HL-60 (cell line): ENCODE measurements at regions not wholly inside any gene's neighbourhood (a gene's known extent, or its start where the extent isn't known, plus 50 kb on each side); places are given as distances from the start of the nearest gene placed in this dataset.

Source experiments
- CTCF ChIP-seq: IDR thresholded peaks from one replicate; pipeline ENCODE4 v1.5.1; 2011; ENCODE audit warnings: low read length, control low read depth, inconsistent platforms; ENCODE audit not compliant: insufficient read depth
- GABPA ChIP-seq: IDR thresholded peaks from 2 replicates; pipeline ENCODE4 v1.6.1; 2012; ENCODE audit warnings: low read depth
- POLR2AphosphoS5 ChIP-seq: IDR thresholded peaks from 2 replicates; pipeline ENCODE4 v1.6.1; 2012; ENCODE audit warnings: low read depth
- REST ChIP-seq: IDR thresholded peaks from 2 replicates; pipeline ENCODE4 v1.6.1; 2012; ENCODE audit warnings: low read depth; ENCODE audit not compliant: insufficient replicate concordance
- SPI1 ChIP-seq: IDR thresholded peaks from 2 replicates; pipeline ENCODE4 v1.6.1; 2012; ENCODE audit warnings: low read depth, mild to moderate bottlenecking, borderline replicate concordance

GRCh38 chr7:131143869-131144268, 183.8 kb upstream of the MKLN1 start:
- TF ChIP-seq CTCF (no peak), POLR2AphosphoS5 (no peak), REST (no peak), SPI1 (no peak), GABPA (no peak)
